HG02885 (cell line): ENCODE measurements at regions not wholly inside any gene's neighbourhood (a gene's known extent, or its start where the extent isn't known, plus 50 kb on each side); places are given as distances from the start of the nearest gene placed in this dataset.

Source experiments
- ATAC-seq: cut with Tn5 transposase; IDR thresholded peaks from one replicate; pipeline ENCODE4 v1.9.1; 2021; ENCODE audit warnings: mild to moderate bottlenecking; ENCODE audit not compliant: unreplicated experiment, poor library complexity

- no peak for ATAC-seq
These were observed 368.6 kb upstream of the USP15 start for GRCh38 chr12:61891632-61892031.

- no peak for ATAC-seq
These were observed 366.0 kb upstream of the USP15 start for GRCh38 chr12:61894168-61894567.

- no peak for ATAC-seq
These were observed 363.8 kb upstream of the USP15 start for GRCh38 chr12:61896436-61896835.

GRCh38 chr12:61902403-61902802, 357.8 kb upstream of the USP15 start:
- no peak for ATAC-seq

GRCh38 chr12:61911113-61911512, 349.1 kb upstream of the USP15 start:
- no peak for ATAC-seq

- ATAC-seq, result no peak
These were observed 344.8 kb upstream of the USP15 start for GRCh38 chr12:61915420-61915819.

- ATAC-seq, result no peak
These were observed 343.4 kb upstream of the USP15 start for GRCh38 chr12:61916831-61917230.

GRCh38 chr12:61919686-61920085, 340.5 kb upstream of the USP15 start:
- ATAC-seq, result no peak

- no peak for ATAC-seq
These were observed 340.0 kb upstream of the USP15 start for GRCh38 chr12:61920230-61920629.

- ATAC-seq, result no peak
These were observed 337.1 kb upstream of the USP15 start for GRCh38 chr12:61923152-61923551.

GRCh38 chr12:61934564-61934963, 325.6 kb upstream of the USP15 start:
- ATAC-seq, result no peak

- ATAC-seq, result no peak
These were observed 320.2 kb upstream of the USP15 start for GRCh38 chr12:61939977-61940376.

- ATAC-seq, result no peak
These were observed 303.7 kb upstream of the USP15 start for GRCh38 chr12:61956545-61956944.

GRCh38 chr12:61974461-61974860, 285.7 kb upstream of the USP15 start:
- no peak for ATAC-seq

GRCh38 chr12:61985830-61986229, 274.4 kb upstream of the USP15 start:
- ATAC-seq, result no peak

- no peak for ATAC-seq
These were observed 273.0 kb upstream of the USP15 start for GRCh38 chr12:61987173-61987572.

- ATAC-seq, result no peak
These were observed 268.5 kb upstream of the USP15 start for GRCh38 chr12:61991661-61992060.

- ATAC-seq, result peak; percentile 86
These were observed 266.4 kb upstream of the USP15 start for GRCh38 chr12:61993734-61994345.

GRCh38 chr12:61996717-61997116, 263.5 kb upstream of the USP15 start:
- no peak for ATAC-seq

GRCh38 chr12:61998791-61999190, 261.4 kb upstream of the USP15 start:
- no peak for ATAC-seq

GRCh38 chr12:61999311-61999710, 260.9 kb upstream of the USP15 start:
- ATAC-seq, result no peak

- no peak for ATAC-seq
These were observed 258.8 kb upstream of the USP15 start for GRCh38 chr12:62001424-62001823.

- ATAC-seq, result no peak
These were observed 257.0 kb upstream of the USP15 start for GRCh38 chr12:62003226-62003625.
